Sigmoid colon (tissue), 6 donors: ENCODE measurements at regions not wholly inside any gene's neighbourhood (a gene's known extent, or its start where the extent isn't known, plus 50 kb on each side); places are given as distances from the start of the nearest gene placed in this dataset.

Source experiments
- DNase-seq: peaks from one replicate; pipeline ENCODE4 v3.0.0-alpha.2; 2019
- H3K27ac ChIP-seq, 4 donors: fragments of 200-600 bp; sonication (generic); one replicate each; pipeline ENCODE4 v1.5.1; 2016 to 2019; ENCODE audit warnings: mild to moderate bottlenecking in 1 of 4
- H3K27me3 ChIP-seq, 3 donors: fragments of 200-600 bp; sonication (generic); one replicate each; pipeline ENCODE4 v1.5.1; 2019; ENCODE audit warnings: mild to moderate bottlenecking in 1 of 3
- H3K36me3 ChIP-seq, 4 donors: fragments of 200-600 bp; sonication (generic); one replicate each; pipeline ENCODE4 v1.5.1; 2016 to 2019
- H3K4me1 ChIP-seq, 4 donors: fragments of 200-600 bp; sonication (generic); one replicate each; pipeline ENCODE4 v1.5.1; 2017 to 2019
- H3K4me3 ChIP-seq, 4 donors: fragments of 200-600 bp; sonication (generic); one replicate each; pipeline ENCODE4 v1.5.1; 2017 to 2019; ENCODE audit warnings: mild to moderate bottlenecking in 2 of 4, moderate library complexity in 1 of 4
- H3K9me3 ChIP-seq, 4 donors: fragments of 200-600 bp in 3 of 4; sonication (generic) in 3 of 4; one replicate each; pipeline versions ENCODE4 v1.5.1 to v1.6.1; 2013 to 2019
- EP300 ChIP-seq, 4 donors: sonication (generic); formaldehyde crosslinking; IDR thresholded peaks; one replicate each; pipeline ENCODE4 v1.6.1; 2017; ENCODE audit warnings: antibody characterized with exemption in 4 of 4
- POLR2A ChIP-seq, 2 donors: fragments of 450-650 bp; IDR thresholded peaks; one replicate each; pipeline ENCODE4 v1.6.1; 2016; ENCODE audit warnings: antibody characterized with exemption in 2 of 2, mild to moderate bottlenecking in 2 of 2, moderate library complexity in 2 of 2
- POLR2AphosphoS5 ChIP-seq, 4 donors: sonication (generic); formaldehyde crosslinking; IDR thresholded peaks; one replicate each; pipeline ENCODE4 v1.6.1; 2017; ENCODE audit warnings: antibody characterized with exemption in 4 of 4
- WGBS, 2 donors: extraction: QIAGEN DNeasy Blood & Tissue Kit; methylation state at CpG; one replicate each; pipeline ENCODE4 v1.1.7; 2013; 5-methylcytosine and 5-hydroxymethylcytosine counted together
- intact Hi-C: fragments of 100-400 bp; cut with DNase I; formaldehyde crosslinking; loops from one replicate; pipeline ENCODE4 v1.15.1; 2023
- TF ChIP-seq, protein P1 (sequence below), 4 experiments: fragments of 450-650 bp in 3 of 4; fragments of 200-600 bp in 1 of 4; IDR thresholded peaks; one replicate each; pipeline ENCODE4 v1.5.1; 2016 to 2019; ENCODE audit warnings: antibody characterized with exemption in 4 of 4, mild to moderate bottlenecking in 3 of 4, moderate library complexity in 2 of 4
- donor health status: healthy with polysubstance abuse.
- donor health status: healthy.

DNA sequence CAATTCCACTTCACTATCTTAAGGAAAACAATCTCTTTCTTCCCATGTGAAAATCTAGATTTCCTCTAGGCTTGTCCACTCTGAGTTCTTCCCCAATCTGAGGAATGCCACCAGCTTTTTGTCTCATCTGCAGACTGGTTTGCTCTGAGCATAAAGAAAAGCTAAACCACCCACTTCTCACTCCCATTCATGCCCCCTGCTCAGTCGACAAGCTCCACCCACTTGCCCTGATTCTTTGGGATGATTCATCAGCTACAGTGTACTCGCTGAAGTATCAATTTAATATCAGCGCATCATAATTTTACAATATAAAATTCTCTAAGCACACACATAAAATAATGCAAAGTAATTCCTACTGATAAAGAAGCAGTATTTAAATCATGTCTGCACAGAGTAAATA is 209.1 kb downstream of the GRIN2B start:
- 65 to 84% methylated on average over 3 of the region's 3 CpGs for WGBS, 2 donors
- no peak overlapping the region for H3K4me3 ChIP-seq
- H3K36me3 ChIP-seq: no peaks in the 10 kb centered on the region

DNA sequence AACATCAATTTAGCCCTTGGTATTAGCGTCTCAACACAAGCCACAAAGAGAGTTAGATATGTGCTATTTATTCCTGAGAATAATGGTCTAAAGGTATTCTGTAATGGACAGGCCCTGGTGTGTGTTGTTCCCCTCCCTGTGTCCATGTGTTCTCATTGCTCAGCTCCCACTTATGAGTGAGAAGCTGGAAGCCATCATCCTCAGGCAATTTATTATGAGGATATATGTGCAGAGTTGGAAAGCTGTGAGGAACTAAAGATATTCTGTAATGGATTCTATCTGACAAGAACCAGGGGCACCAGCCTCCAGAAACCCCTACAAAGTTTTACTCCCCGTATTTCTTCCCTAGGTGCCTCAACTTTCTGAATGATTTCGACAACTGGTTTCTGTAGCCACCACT is 210.8 kb downstream of the GRIN2B start:
- Histone ChIP-seq H3K4me3 (no peak overlapping the region), H3K4me1 (no peaks in the 10 kb centered on the region), H3K36me3 (no peaks in the 10 kb centered on the region), H3K9me3 (no peaks in the 10 kb centered on the region), H3K27me3 (no peaks in the 10 kb centered on the region), H3K27ac (no peak overlapping the region)
- TF ChIP-seq, protein P1, sequence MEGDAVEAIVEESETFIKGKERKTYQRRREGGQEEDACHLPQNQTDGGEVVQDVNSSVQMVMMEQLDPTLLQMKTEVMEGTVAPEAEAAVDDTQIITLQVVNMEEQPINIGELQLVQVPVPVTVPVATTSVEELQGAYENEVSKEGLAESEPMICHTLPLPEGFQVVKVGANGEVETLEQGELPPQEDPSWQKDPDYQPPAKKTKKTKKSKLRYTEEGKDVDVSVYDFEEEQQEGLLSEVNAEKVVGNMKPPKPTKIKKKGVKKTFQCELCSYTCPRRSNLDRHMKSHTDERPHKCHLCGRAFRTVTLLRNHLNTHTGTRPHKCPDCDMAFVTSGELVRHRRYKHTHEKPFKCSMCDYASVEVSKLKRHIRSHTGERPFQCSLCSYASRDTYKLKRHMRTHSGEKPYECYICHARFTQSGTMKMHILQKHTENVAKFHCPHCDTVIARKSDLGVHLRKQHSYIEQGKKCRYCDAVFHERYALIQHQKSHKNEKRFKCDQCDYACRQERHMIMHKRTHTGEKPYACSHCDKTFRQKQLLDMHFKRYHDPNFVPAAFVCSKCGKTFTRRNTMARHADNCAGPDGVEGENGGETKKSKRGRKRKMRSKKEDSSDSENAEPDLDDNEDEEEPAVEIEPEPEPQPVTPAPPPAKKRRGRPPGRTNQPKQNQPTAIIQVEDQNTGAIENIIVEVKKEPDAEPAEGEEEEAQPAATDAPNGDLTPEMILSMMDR (IDR thresholded peaks at IDR 0.05): no peak
- TF ChIP-seq EP300 (IDR thresholded peaks at IDR 0.05) (no peak), POLR2AphosphoS5 (IDR thresholded peaks at IDR 0.05) (no peak), POLR2A (IDR thresholded peaks at IDR 0.05) (no peak)
- intact Hi-C loops: no loop called here
- WGBS, 2 donors: 83 to 90% methylated on average over 3 of the region's 3 CpGs
- no peak for DNase-seq

More for the DNA sequence above, 209.1 kb downstream of the GRIN2B start:
- intact Hi-C loops: no loop called here
- Histone ChIP-seq H3K4me1 (no peaks in the 10 kb centered on the region), H3K27ac (no peak overlapping the region), H3K27me3 (no peaks in the 10 kb centered on the region), H3K9me3 (no peaks in the 10 kb centered on the region)
- no peak for DNase-seq
- TF ChIP-seq POLR2A (IDR thresholded peaks at IDR 0.05): no peak
- no peak for TF ChIP-seq POLR2AphosphoS5 (IDR thresholded peaks at IDR 0.05)
- TF ChIP-seq EP300 (IDR thresholded peaks at IDR 0.05): no peak
- TF ChIP-seq, protein P1 (IDR thresholded peaks at IDR 0.05): no peak

GRCh38 chr12:13769966-13770365 is 211.4 kb downstream of the GRIN2B start:
- no peaks in the 10 kb centered on the region for H3K27me3 ChIP-seq
- no peak overlapping the region for H3K27ac ChIP-seq
- H3K4me1 ChIP-seq: no peaks in the 10 kb centered on the region
- no peaks in the 10 kb centered on the region for H3K9me3 ChIP-seq
- TF ChIP-seq POLR2AphosphoS5 (IDR thresholded peaks at IDR 0.05): no peak
- no peak for TF ChIP-seq POLR2A (IDR thresholded peaks at IDR 0.05)
- TF ChIP-seq EP300 (IDR thresholded peaks at IDR 0.05): no peak
- TF ChIP-seq, protein P1 (IDR thresholded peaks at IDR 0.05): no peak
- no peaks in the 10 kb centered on the region for H3K36me3 ChIP-seq
- intact Hi-C loops: no loop called here
- no peak for DNase-seq
- H3K4me3 ChIP-seq: no peak overlapping the region

DNA sequence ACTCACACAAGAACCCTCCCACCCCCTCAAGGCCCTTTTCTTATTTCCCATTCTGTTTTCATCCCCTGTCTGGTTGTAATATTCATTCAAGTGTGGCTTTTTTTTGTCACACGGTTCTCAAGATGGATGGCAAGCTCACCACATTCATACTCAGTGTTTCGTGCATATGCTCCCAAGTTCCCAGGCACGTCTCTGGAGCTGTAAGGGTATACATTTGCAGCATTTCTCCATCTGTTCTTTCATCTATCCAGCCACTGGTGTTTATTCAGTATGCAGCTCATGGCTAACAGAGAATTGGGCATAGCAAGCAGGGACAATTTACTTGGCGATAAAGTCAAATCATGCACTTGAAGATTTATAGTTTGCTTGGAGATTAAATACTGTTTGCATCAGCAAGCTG is 212.1 kb downstream of the GRIN2B start:
- intact Hi-C loops: no loop called here
- Histone ChIP-seq H3K9me3 (no peaks in the 10 kb centered on the region), H3K27ac (no peak overlapping the region), H3K4me3 (no peak overlapping the region), H3K4me1 (no peaks in the 10 kb centered on the region), H3K27me3 (no peaks in the 10 kb centered on the region), H3K36me3 (no peaks in the 10 kb centered on the region)
- TF ChIP-seq, protein P1 (IDR thresholded peaks at IDR 0.05): no peak
- TF ChIP-seq POLR2AphosphoS5 (IDR thresholded peaks at IDR 0.05): no peak
- no peak for TF ChIP-seq EP300 (IDR thresholded peaks at IDR 0.05)
- no peak for TF ChIP-seq POLR2A (IDR thresholded peaks at IDR 0.05)
- WGBS, 2 donors: 84 to 90% methylated on average over 4 of the region's 4 CpGs
- no peak for DNase-seq

DNA sequence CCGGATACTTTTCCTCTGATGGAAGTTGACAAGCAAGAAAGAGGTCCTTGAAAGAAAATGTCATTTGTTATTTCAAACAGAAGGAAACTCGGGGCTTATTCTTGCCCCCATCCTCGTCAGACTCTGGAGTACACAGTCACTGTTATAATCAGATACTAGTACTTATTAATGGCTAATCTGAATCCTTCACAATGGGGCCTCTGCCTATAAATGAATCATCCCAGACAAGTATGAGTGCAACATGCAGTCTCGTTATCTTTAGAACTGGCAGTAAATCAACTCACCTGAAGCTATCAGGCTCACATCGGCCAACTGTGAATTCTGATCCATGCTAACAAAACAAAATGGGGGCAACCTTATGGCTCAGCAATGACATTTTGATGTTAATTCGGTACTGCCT is 216.7 kb downstream of the GRIN2B start:
- intact Hi-C loops: no loop called here
- no peak for DNase-seq
- TF ChIP-seq EP300 (IDR thresholded peaks at IDR 0.05) (no peak), POLR2A (IDR thresholded peaks at IDR 0.05) (no peak), POLR2AphosphoS5 (IDR thresholded peaks at IDR 0.05) (no peak)
- TF ChIP-seq, protein P1 (IDR thresholded peaks at IDR 0.05): no peak
- 85 to 88% methylated on average over 6 of the region's 6 CpGs for WGBS, 2 donors
- H3K4me3 ChIP-seq: no peak overlapping the region
- H3K27ac ChIP-seq: no peak overlapping the region
- H3K4me1 ChIP-seq: no peaks in the 10 kb centered on the region
- H3K27me3 ChIP-seq: no peaks in the 10 kb centered on the region
- H3K9me3 ChIP-seq: no peaks in the 10 kb centered on the region
- H3K36me3 ChIP-seq: no peaks in the 10 kb centered on the region
